Stimulated activated naive B cell treated with anti-CD40 and anti-IgM and Interleukin-4, amounts not matched to agents 10 μg/mL and 1 μg/mL and 100 μg/mL, for 72 hours (primary cell): ENCODE measurements at regions not wholly inside any gene's neighbourhood (a gene's known extent, or its start where the extent isn't known, plus 50 kb on each side); places are given as distances from the start of the nearest gene placed in this dataset.
"Not testable (repeated sequence)": the region's sequence is repeated elsewhere in the genome, so short reads cannot be mapped to it uniquely, and the experiment has no call there.

Experiments
- ATAC-seq, 2 donors: fragments of 150-1000 bp; cut with Tn5 transposase; replicated peaks; 2 replicates each; pipeline ENCODE4 v1.10.0; 2021; ENCODE audit warnings: moderate library complexity in 1 of 2
- DNase-seq: peaks from one replicate; pipeline ENCODE4 v3.0.0; 2021
- H3K27ac Mint-ChIP-seq: one replicate; pipeline ENCODE4 v1.8.0; 2022; ENCODE audit warnings: mild to moderate bottlenecking, mixed read lengths
- H3K27me3 Mint-ChIP-seq, 2 donors: one replicate each; pipeline ENCODE4 v1.8.0; 2022; ENCODE audit warnings: mixed read lengths in 2 of 2
- H3K36me3 Mint-ChIP-seq, 2 donors: one replicate each; pipeline ENCODE4 v1.8.0; 2022; ENCODE audit warnings: mixed read lengths in 2 of 2, mild to moderate bottlenecking in 1 of 2
- H3K4me1 Mint-ChIP-seq, 2 donors: one replicate each; pipeline ENCODE4 v1.8.0; 2022; ENCODE audit warnings: mixed read lengths in 2 of 2, mild to moderate bottlenecking in 1 of 2
- H3K4me3 Mint-ChIP-seq, 2 donors: one replicate each; pipeline ENCODE4 v1.8.0; 2022; ENCODE audit warnings: mild to moderate bottlenecking in 2 of 2, mixed read lengths in 2 of 2, moderate library complexity in 1 of 2
- H3K9me3 Mint-ChIP-seq, 2 donors: one replicate each; pipeline ENCODE4 v1.8.0; 2022; ENCODE audit warnings: mixed read lengths in 2 of 2, mild to moderate bottlenecking in 1 of 2

DNA sequence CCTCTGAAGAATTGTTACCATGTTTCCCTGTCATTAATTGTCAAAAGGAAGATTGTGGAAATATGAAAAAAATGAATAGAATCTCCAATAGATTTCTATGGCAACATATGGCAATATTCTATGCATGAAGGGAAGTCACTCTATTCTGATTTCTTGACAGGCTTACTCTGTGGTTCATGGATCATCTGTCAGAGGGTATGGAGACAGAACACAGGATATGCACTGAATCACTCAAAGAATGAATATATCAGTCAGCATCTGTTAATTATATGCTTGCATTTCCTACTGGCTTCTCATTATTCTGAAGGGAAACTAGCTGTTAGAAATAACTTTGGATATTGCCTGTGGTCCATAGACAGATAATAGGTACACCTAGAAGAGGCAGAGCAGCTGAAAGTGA, 918.9 kb downstream of the DTWD2 start:
- Mint-ChIP-seq H3K36me3 (no peaks in the 10 kb centered on the region), H3K4me1 (no peaks in the 10 kb centered on the region), H3K4me3 (no peak overlapping the region), H3K27ac (no peak overlapping the region), H3K9me3 (no peaks in the 10 kb centered on the region), H3K27me3 (no peaks in the 10 kb centered on the region)
- no peak for DNase-seq
- no peak for ATAC-seq

DNA sequence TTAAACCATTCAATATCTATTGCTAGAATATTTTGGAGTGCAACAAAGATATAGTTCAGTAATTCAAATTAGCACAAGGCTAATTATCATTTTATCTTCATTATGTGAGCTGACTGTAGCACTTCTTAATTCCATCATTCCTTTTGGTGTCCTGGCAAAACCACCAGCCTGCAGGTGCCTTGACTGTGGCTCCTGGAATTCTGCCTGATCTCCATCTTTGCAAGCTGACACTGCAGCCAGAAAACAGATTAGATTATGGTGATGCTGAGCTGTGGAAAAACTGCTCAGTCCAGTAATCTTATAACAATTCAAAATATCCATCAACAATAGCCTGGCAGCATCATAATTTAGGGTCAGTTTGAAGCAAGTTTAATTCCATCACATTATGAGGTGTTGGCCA, 919.5 kb downstream of the DTWD2 start:
- Mint-ChIP-seq H3K4me1 (no peaks in the 10 kb centered on the region), H3K27me3 (no peaks in the 10 kb centered on the region), H3K27ac (no peak overlapping the region), H3K9me3 (no peaks in the 10 kb centered on the region), H3K4me3 (no peak overlapping the region), H3K36me3 (no peaks in the 10 kb centered on the region)
- ATAC-seq (no peak), DNase-seq (no peak)

DNA sequence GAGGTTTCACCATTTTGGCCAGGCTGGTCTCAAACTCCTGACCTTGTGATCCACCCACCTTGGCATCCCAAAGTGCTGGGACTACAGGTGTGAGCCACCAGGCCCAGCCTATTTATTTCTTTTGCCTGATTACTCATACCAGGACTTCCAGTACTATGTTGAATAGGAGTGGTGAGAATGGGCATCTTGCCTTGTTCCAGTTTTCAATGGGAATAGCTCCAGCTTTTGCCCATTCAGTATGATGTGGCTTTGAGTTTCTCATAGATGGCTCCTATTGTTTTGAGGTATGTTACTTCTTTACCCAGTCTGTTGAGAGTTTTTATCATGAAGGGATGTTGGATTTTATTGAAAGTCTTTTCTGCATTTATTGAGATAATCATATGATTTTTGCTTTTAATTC, 924.5 kb downstream of the DTWD2 start:
- not testable (repeated sequence) for H3K4me3 Mint-ChIP-seq, H3K27me3 Mint-ChIP-seq, DNase-seq, H3K9me3 Mint-ChIP-seq, H3K27ac Mint-ChIP-seq, H3K4me1 Mint-ChIP-seq, ATAC-seq, H3K36me3 Mint-ChIP-seq

DNA sequence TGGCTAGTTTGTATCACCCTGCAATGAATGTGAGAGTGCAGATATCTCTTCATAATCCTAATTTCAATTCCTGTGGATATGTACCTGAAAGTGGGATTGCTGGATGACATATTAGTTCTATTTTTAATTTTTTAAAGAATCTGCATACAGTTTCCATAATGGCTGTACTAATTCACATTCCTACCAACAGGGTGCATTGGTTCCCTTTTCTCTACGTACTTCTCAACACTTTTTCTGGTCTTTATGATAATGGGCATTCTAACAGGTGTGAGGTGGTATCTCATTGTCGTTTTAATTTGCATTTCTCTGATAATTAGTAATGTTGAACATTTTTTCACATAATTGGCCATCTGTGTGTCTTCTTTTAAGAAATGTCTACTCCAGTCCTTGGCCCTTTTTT, 927.5 kb downstream of the DTWD2 start:
- no peak overlapping the region for H3K4me3 Mint-ChIP-seq
- no peak overlapping the region for H3K27ac Mint-ChIP-seq
- peaks cover 0 to 8% of the 10 kb centered on the region in 2 donors for H3K9me3 Mint-ChIP-seq
- H3K4me1 Mint-ChIP-seq: no peaks in the 10 kb centered on the region
- H3K36me3 Mint-ChIP-seq: no peaks in the 10 kb centered on the region
- ATAC-seq (no peak), DNase-seq (no peak)
- no peaks in the 10 kb centered on the region for H3K27me3 Mint-ChIP-seq

DNA sequence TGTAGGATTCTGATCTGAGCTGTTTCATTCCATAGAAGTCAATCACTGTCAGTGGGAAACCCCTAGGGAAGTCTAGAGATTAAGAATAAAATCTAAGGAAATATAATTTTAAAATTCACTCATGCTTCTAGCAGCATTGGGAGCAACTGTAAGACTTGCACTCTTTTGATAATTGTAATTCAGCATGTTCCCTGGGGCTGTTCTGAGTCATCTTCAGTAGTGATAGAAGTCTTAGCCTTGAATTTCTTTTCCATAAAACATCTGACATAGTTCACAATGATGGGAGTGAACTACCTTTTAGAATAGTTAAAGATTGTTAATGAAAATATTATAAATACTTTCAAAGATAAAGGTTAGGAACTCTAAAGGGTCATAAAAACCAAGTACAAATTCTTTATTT, 935.8 kb downstream of the DTWD2 start:
- DNase-seq (no peak), ATAC-seq (no peak)
- Mint-ChIP-seq H3K4me1 (no peaks in the 10 kb centered on the region), H3K27ac (no peak overlapping the region), H3K9me3 (peaks cover 0 to 4% of the 10 kb centered on the region in 2 donors), H3K36me3 (no peaks in the 10 kb centered on the region), H3K27me3 (no peaks in the 10 kb centered on the region), H3K4me3 (no peak overlapping the region)

DNA sequence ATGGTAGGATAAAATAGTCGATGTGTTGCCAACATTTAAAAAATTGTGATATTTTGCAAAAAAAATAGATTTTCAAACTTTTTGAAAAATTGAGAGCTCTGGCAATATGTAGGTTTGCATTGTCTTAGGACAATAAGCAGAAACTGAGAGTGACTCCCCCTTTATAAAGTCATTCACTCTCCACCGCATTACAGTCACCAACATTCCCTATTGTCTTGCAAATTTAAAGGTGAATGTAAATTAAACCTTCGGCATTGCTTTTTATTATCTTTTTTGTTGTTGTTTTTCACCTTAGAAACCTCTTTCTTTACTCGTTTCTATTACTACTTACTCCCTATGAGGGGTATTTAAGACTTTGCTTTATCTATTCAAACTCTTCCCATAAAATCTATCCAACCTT, 944.2 kb downstream of the DTWD2 start:
- Mint-ChIP-seq H3K27me3 (no peaks in the 10 kb centered on the region), H3K4me1 (no peaks in the 10 kb centered on the region)
- ATAC-seq: no peak

DNA sequence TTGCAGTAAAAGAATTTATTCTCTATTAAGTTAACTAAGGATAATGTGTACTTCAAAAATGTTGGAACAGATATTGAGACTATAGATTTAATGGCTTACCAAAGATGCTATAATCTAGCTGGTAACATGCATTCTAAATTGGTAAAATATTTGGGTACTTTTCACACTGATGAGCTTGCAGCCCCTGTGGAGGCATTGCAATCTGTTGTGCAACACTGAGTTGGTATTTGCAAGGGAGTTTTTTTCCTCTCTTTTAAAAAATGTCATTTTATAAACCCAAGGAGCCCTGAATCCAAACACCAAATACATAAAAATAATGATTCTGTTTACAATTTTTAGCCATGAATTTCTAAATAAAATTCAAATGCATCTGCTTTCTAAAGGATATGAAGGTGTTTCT, 944.8 kb downstream of the DTWD2 start:
- DNase-seq: no peak
- no peak overlapping the region for H3K4me3 Mint-ChIP-seq
- no peaks in the 10 kb centered on the region for H3K4me1 Mint-ChIP-seq
- no peaks in the 10 kb centered on the region for H3K9me3 Mint-ChIP-seq
- H3K36me3 Mint-ChIP-seq: no peaks in the 10 kb centered on the region
- H3K27ac Mint-ChIP-seq: no peak overlapping the region
- no peaks in the 10 kb centered on the region for H3K27me3 Mint-ChIP-seq
- no peak for ATAC-seq

More for the DNA sequence above, 944.2 kb downstream of the DTWD2 start:
- Mint-ChIP-seq H3K36me3 (no peaks in the 10 kb centered on the region), H3K4me3 (no peak overlapping the region), H3K9me3 (no peaks in the 10 kb centered on the region), H3K27ac (no peak overlapping the region)
- DNase-seq: no peak

DNA sequence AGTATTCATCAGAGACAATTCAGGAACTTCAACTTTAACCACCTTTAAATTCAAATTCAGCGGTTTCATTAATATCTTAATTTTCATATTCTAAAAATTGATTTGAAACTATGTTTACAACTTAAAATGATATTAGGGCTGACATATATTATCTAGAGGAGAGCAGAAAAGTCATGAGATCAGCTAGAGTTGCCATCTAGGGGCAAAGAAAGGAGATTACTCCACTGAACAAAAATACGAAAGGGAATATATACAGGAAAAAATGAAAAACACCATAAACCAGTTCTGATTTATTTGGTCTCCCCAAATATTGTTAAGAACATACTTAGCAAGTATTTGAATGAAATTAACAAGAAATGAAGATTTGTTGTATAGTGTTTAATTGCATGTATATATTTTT, 946.3 kb downstream of the DTWD2 start:
- ATAC-seq: no peak
- no peaks in the 10 kb centered on the region for H3K36me3 Mint-ChIP-seq
- no peak overlapping the region for H3K27ac Mint-ChIP-seq
- H3K27me3 Mint-ChIP-seq: no peaks in the 10 kb centered on the region
- H3K4me3 Mint-ChIP-seq: no peak overlapping the region
- H3K9me3 Mint-ChIP-seq: no peaks in the 10 kb centered on the region
- no peak for DNase-seq
- no peaks in the 10 kb centered on the region for H3K4me1 Mint-ChIP-seq

DNA sequence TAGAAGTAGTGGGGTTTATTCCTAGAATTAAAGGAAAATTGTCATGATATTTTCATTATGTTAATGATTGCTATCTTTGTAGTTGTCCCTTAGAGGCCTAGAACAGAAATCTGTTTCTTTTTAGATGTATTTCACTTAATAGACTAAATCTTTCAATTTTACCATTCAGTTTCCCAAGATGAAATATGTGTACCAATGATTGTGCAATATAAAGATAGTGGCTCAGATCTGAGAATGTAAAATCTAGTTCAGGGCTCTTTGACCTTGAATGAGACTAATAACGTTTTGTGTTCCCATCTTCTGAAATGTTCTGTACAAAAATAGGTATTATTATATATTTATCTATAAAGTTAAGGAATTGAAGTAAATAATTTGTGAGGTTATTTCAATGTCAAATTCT, 947.9 kb downstream of the DTWD2 start:
- Mint-ChIP-seq H3K36me3 (no peaks in the 10 kb centered on the region), H3K9me3 (no peaks in the 10 kb centered on the region), H3K4me3 (no peak overlapping the region), H3K27me3 (no peaks in the 10 kb centered on the region), H3K4me1 (no peaks in the 10 kb centered on the region), H3K27ac (no peak overlapping the region)
- no peak for ATAC-seq
- DNase-seq: no peak

DNA sequence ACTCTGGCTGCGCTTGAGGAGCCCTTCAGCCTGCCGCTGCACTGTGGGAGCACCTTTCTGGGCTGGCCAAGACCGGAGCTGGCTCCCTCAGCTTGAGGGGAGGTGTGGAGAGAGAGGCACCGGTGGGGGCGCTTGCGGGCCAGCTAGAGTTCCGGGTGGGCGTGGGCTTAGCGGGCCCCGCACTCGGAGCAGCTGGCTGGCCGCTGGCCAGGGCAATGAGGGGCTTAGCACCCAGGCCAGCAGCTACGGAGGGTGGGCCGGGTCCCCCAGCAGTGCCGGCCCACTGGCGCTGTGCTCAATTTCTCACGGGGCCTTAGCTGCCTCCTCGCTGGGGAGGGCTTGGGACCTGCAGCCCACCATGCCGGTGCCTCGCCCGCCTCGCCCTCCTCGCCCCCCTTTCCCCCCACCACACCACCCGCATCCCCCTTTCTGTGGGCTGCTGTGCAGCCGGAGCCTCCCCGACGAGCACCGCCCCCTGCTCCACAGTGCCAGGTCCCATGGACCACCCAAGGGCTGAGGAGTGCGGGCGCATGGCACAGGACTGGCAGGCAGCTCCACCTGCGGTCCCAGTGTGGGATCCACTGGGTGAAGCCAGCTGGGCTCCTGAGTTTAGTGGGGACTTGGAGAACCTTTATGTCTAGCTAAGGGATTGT, 954.5 kb downstream of the DTWD2 start:
- ATAC-seq: no peak
- H3K27me3 Mint-ChIP-seq: no peaks in the 10 kb centered on the region
- no peaks in the 10 kb centered on the region for H3K4me1 Mint-ChIP-seq
- DNase-seq: no peak
- peaks cover 0 to 6% of the 10 kb centered on the region in 2 donors for H3K9me3 Mint-ChIP-seq
- no peak overlapping the region for H3K27ac Mint-ChIP-seq
- no peaks in the 10 kb centered on the region for H3K36me3 Mint-ChIP-seq
- no peak overlapping the region for H3K4me3 Mint-ChIP-seq

DNA sequence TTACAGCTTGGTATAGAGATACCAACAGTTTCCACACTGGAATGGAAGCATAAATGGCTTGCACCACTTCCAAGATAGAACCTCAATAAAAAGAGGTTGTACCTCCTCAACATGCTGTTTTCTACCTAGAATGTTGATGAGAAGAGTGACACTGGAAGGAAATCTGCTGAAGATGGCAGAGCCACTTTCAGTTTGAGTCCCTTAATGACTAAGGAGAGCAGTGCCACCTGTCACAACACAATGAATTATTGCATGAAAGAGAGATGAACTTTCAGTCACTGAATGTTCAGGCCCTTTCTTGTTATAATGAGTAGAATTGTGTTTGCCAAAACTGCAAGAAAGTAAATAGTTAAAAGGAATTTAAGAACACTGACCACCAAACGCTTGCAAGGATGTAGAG, 958.5 kb downstream of the DTWD2 start:
- Mint-ChIP-seq H3K9me3 (peaks cover 0 to 6% of the 10 kb centered on the region in 2 donors), H3K27me3 (no peaks in the 10 kb centered on the region), H3K4me3 (no peak overlapping the region), H3K4me1 (no peaks in the 10 kb centered on the region), H3K36me3 (no peaks in the 10 kb centered on the region), H3K27ac (no peak overlapping the region)
- DNase-seq (no peak), ATAC-seq (no peak)

DNA sequence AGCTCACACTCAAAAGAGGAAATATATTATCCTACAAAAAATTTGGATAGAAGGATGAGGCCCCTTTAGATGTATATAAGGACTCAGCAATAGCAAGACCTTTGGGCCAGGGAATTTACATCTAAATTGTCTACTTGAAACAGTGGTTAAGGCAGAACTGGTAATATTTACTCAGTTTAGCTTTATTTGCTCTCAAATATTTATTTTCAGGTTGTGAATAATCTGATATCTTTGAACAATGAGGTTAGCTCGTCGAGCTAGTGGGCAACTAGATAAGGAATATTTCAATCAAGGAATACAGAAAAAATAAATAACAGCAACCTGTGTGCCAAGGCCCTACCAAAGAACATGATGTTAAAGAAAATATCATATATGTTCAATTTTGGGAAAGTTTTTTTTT, 966.3 kb downstream of the DTWD2 start:
- DNase-seq: no peak
- H3K27ac Mint-ChIP-seq: no peak overlapping the region
- H3K27me3 Mint-ChIP-seq: no peaks in the 10 kb centered on the region
- no peak overlapping the region for H3K4me3 Mint-ChIP-seq
- no peaks in the 10 kb centered on the region for H3K36me3 Mint-ChIP-seq
- no peaks in the 10 kb centered on the region for H3K9me3 Mint-ChIP-seq
- H3K4me1 Mint-ChIP-seq: no peaks in the 10 kb centered on the region
- no peak for ATAC-seq

DNA sequence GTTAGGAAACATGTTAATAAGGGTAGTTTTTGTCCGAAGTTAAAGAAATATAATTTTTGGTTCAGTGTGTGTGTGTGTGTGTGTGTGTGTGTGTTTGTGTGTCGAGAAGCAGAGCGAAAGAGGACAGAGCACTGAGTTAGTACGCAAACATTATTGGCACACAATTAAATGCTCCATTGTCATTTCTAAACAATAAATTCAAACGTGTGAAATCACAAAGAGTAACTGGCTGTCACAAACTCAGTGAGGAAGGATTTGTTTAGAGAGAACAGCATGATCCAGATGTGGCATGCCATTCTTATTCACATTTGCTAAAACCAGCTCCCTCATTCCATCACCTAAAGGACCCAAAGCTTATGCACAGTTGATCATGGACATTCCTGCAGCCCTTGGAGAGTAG, 970.8 kb downstream of the DTWD2 start:
- no peaks in the 10 kb centered on the region for H3K4me1 Mint-ChIP-seq
- H3K27me3 Mint-ChIP-seq: no peaks in the 10 kb centered on the region
- DNase-seq (no peak), ATAC-seq (no peak)
- no peak overlapping the region for H3K4me3 Mint-ChIP-seq
- no peaks in the 10 kb centered on the region for H3K9me3 Mint-ChIP-seq
- H3K27ac Mint-ChIP-seq: no peak overlapping the region
- H3K36me3 Mint-ChIP-seq: no peaks in the 10 kb centered on the region

DNA sequence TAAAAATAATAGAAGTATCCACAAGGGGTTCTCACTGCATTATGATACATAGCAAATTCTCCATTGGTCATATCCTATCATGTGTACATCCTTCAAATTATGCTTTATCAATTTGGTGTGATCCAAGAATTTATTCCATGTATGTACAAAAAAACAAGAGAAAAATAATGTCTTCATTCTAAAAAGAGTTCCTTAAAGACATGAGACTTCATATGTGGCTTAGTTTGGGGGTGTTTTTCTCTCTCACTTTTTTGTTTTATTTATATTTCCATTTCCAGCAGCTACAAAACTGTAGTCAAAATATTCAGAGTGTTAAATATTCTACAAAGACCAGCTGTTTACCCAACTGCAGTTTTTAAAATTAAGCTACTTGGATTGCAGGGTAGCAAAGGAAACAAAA, 972.0 kb downstream of the DTWD2 start:
- Mint-ChIP-seq H3K36me3 (no peaks in the 10 kb centered on the region), H3K4me1 (no peaks in the 10 kb centered on the region), H3K4me3 (no peak overlapping the region), H3K27me3 (no peaks in the 10 kb centered on the region), H3K9me3 (no peaks in the 10 kb centered on the region), H3K27ac (no peak overlapping the region)
- DNase-seq (no peak), ATAC-seq (no peak)

DNA sequence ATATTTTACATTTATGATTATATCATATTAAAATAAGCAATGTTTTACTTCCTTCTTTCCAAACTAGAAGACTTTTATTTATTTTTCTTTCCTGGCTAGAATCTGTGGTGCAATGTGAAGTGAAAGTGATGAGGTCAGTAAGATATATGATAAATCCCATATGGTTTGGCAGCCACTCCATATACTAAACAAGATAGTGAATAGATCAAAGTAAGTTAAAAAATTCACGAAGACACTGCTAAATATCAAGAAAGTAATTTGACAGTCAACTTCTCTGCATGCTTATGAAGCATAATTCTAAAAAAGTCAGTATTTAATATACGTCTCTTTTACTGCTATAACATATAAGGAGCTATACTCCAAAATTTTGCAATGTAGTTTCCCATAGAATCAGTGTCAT, 972.8 kb downstream of the DTWD2 start:
- H3K4me3 Mint-ChIP-seq: no peak overlapping the region
- no peak overlapping the region for H3K27ac Mint-ChIP-seq
- no peaks in the 10 kb centered on the region for H3K9me3 Mint-ChIP-seq
- no peak for ATAC-seq
- H3K36me3 Mint-ChIP-seq: no peaks in the 10 kb centered on the region
- H3K27me3 Mint-ChIP-seq: no peaks in the 10 kb centered on the region
- H3K4me1 Mint-ChIP-seq: no peaks in the 10 kb centered on the region
- DNase-seq: no peak

DNA sequence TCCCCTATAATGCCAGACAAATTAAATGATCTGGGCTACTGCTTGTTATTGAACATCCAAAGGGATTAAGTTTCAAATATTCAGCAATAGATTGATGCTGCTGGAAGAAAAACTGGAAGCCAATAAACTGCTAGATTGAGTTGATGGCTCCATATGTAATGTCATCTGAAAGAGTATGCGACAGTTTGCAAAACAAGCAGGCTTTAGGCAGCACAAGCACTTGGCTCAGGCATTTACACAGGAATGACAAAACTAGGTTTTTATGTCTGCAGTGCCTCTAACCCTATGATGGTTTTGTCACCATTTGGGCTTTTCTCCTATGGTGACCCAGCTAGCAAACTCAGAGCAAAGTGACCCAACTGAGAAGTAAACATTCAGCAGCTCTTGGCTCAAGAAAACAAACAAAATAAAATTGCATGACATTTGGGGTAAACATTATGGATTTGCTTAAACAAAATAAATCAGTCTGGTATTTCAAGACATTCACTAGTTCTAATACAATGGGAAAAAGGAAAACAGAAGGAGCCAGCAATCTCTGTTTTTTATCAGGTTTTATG, 978.5 kb downstream of the DTWD2 start:
- H3K4me3 Mint-ChIP-seq: no peak overlapping the region
- no peak for ATAC-seq

More for the DNA sequence above, 978.5 kb downstream of the DTWD2 start:
- H3K36me3 Mint-ChIP-seq: no peaks in the 10 kb centered on the region
- H3K9me3 Mint-ChIP-seq: no peaks in the 10 kb centered on the region
- no peaks in the 10 kb centered on the region for H3K4me1 Mint-ChIP-seq
- no peak for DNase-seq
- no peak overlapping the region for H3K27ac Mint-ChIP-seq
- no peaks in the 10 kb centered on the region for H3K27me3 Mint-ChIP-seq
